ENCODE measurements at regions not wholly inside any gene's neighbourhood (a gene's known extent, or its start where the extent isn't known, plus 50 kb on each side); places are given as distances from the start of the nearest gene placed in this dataset.

- no peak for TF ChIP-seq POLR2A (IDR thresholded peaks at IDR 0.05; ENCODE audit: low read depth, low read length)
- TF ChIP-seq POLR2AphosphoS5 (IDR thresholded peaks at IDR 0.05; ENCODE audit: low read depth, low read length), result no peak
- no peak for TF ChIP-seq POU2F2 (IDR thresholded peaks at IDR 0.05; ENCODE audit: low read depth, low read length)
- TF ChIP-seq TAF1 (IDR thresholded peaks at IDR 0.05; ENCODE audit: low read depth, low read length), result no peak
- TF ChIP-seq SPI1 (IDR thresholded peaks at IDR 0.05; ENCODE audit: low read depth, low read length), result no peak
Measured at GRCh38 chr2:198308368-198308767, 504.0 kb downstream of the PLCL1 start.

Measured in GM12891 (cell line).